ENCODE measurements at regions not wholly inside any gene's neighbourhood (a gene's known extent, or its start where the extent isn't known, plus 50 kb on each side); places are given as distances from the start of the nearest gene placed in this dataset.

GRCh38 chr3:194805546-194805945, 119.9 kb downstream of the FAM43A start:
- DNase-seq = no peak

- no peak for DNase-seq
Measured at GRCh38 chr3:194806991-194807630, 121.4 kb downstream of the FAM43A start.

GRCh38 chr3:194808640-194809097, 123.0 kb downstream of the FAM43A start:
- DNase-seq = no peak

GRCh38 chr3:194809382-194809781, 123.7 kb downstream of the FAM43A start:
- DNase-seq = no peak

- DNase-seq = no peak
Measured at GRCh38 chr3:194810076-194810475, 124.4 kb downstream of the FAM43A start.

- DNase-seq = no peak
Measured at GRCh38 chr3:194811118-194811517, 125.4 kb downstream of the FAM43A start.

GRCh38 chr3:194812176-194812575, 126.5 kb downstream of the FAM43A start:
- DNase-seq = no peak

- no peak for DNase-seq
Measured at GRCh38 chr3:194814878-194815357, 129.2 kb downstream of the FAM43A start.

GRCh38 chr3:194816748-194817591, 131.3 kb downstream of the FAM43A start:
- DNase-seq = no peak

GRCh38 chr3:194817592-194817930, 131.9 kb downstream of the FAM43A start:
- DNase-seq = no peak

GRCh38 chr3:194817936-194818335, 132.3 kb downstream of the FAM43A start:
- no peak for DNase-seq

GRCh38 chr3:194824100-194824499, 138.4 kb downstream of the FAM43A start:
- DNase-seq = no peak

GRCh38 chr3:194824701-194825111, 139.0 kb downstream of the FAM43A start:
- DNase-seq = no peak

- DNase-seq = no peak
Measured at GRCh38 chr3:194826594-194826993, 140.9 kb downstream of the FAM43A start.

GRCh38 chr3:194827486-194827885, 141.8 kb downstream of the FAM43A start:
- DNase-seq = no peak

- no peak for DNase-seq
Measured at GRCh38 chr3:194828116-194828515, 142.4 kb downstream of the FAM43A start.

GRCh38 chr3:194828926-194829325, 143.2 kb downstream of the FAM43A start:
- no peak for DNase-seq

GRCh38 chr3:194830401-194830800, 144.7 kb downstream of the FAM43A start:
- no peak for DNase-seq

- no peak for DNase-seq
Measured at GRCh38 chr3:194830978-194831377, 145.3 kb downstream of the FAM43A start.

- no peak for DNase-seq
Measured at GRCh38 chr3:194832346-194833104, 146.8 kb downstream of the FAM43A start.

- DNase-seq = no peak
Measured at GRCh38 chr3:194833114-194833910, 147.6 kb downstream of the FAM43A start.

- DNase-seq = no peak
Measured at GRCh38 chr3:194836661-194837060, 151.0 kb downstream of the FAM43A start.
